ENCODE measurements at regions not wholly inside any gene's neighbourhood (a gene's known extent, or its start where the extent isn't known, plus 50 kb on each side); places are given as distances from the start of the nearest gene placed in this dataset.

- WGBS, 2 donors: 47 to 77% methylated on average over 2 of the region's 2 CpGs
- H3K4me3 ChIP-seq: no peak overlapping the region
- H3K9me3 ChIP-seq (ENCODE audit: control insufficient read depth in 4 of 4, insufficient read depth in 3 of 4, low read length in 3 of 4): peaks cover 0 to 3% (median 0%) of the 10 kb centered on the region in 4 donors
- H3K27ac ChIP-seq (ENCODE audit: low read depth in 1 of 2, low read length in 1 of 2): no peak overlapping the region
- peaks cover 0 to 11% (median 5%) of the 10 kb centered on the region in 5 donors for H3K4me1 ChIP-seq (ENCODE audit: control insufficient read depth in 5 of 5, insufficient read depth in 5 of 5, low read length in 5 of 5)
- no peaks in the 10 kb centered on the region for H3K27me3 ChIP-seq (ENCODE audit: control insufficient read depth in 3 of 3, insufficient read depth in 3 of 3, low read length in 2 of 3)
- ATAC-seq (ENCODE audit: insufficient read depth, low FRiP score): no peak
- H3K9ac ChIP-seq (ENCODE audit: insufficient read depth in 1 of 2, low read length in 2 of 2): no peak overlapping the region
- peak in 1 of 3 donors; percentile 7 for DNase-seq
- TF ChIP-seq, protein P1, sequence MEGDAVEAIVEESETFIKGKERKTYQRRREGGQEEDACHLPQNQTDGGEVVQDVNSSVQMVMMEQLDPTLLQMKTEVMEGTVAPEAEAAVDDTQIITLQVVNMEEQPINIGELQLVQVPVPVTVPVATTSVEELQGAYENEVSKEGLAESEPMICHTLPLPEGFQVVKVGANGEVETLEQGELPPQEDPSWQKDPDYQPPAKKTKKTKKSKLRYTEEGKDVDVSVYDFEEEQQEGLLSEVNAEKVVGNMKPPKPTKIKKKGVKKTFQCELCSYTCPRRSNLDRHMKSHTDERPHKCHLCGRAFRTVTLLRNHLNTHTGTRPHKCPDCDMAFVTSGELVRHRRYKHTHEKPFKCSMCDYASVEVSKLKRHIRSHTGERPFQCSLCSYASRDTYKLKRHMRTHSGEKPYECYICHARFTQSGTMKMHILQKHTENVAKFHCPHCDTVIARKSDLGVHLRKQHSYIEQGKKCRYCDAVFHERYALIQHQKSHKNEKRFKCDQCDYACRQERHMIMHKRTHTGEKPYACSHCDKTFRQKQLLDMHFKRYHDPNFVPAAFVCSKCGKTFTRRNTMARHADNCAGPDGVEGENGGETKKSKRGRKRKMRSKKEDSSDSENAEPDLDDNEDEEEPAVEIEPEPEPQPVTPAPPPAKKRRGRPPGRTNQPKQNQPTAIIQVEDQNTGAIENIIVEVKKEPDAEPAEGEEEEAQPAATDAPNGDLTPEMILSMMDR (IDR thresholded peaks at IDR 0.05; ENCODE audit: control extremely low read depth, extremely low read depth): no peak
- H3K36me3 ChIP-seq (ENCODE audit: control insufficient read depth in 4 of 4, insufficient read depth in 4 of 4, low read length in 4 of 4): no peaks in the 10 kb centered on the region
Measured at GRCh38 chr1:193850745-193851144, 664.3 kb upstream of the B3GALT2 start.

DNA sequence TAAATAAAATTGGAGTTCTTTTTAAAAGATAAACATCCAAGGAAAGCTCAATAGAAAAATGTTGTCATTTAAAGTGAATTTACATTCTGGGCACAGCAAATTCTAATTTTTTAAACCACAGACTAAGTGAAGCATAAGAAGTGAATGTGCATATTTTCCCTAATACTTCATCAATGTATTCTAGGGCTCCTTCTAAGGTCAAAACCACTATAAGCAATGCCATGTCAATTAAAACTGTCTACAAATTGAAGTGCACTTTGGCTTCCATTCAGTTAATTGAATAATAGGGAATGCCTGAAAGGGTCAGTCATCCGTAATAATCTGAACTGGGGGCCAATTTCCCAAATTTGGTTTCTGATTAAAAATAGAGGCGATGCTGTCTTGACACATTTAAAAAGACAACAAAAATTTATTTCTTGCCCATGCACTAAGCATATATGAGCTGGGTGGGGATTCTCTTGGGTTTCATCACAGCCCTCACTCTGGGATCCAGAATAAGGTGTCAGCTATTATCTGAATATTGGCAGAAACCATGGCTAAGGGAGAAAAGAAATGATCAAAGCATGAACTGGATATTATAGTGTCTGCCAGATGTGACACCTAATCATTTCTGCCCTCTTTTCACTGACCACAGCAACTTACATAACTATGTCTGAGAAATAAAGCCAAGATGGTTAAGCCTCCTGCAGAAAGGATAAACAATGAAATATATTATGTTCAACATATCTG, 660.6 kb upstream of the B3GALT2 start:
- Histone ChIP-seq H3K4me3 (no peak overlapping the region), H3K9me3 (ENCODE audit: control insufficient read depth in 4 of 4, insufficient read depth in 3 of 4, low read length in 3 of 4) (no peaks in the 10 kb centered on the region), H3K27me3 (ENCODE audit: control insufficient read depth in 3 of 3, insufficient read depth in 3 of 3, low read length in 2 of 3) (no peaks in the 10 kb centered on the region), H3K36me3 (ENCODE audit: control insufficient read depth in 4 of 4, insufficient read depth in 4 of 4, low read length in 4 of 4) (no peaks in the 10 kb centered on the region), H3K27ac (ENCODE audit: low read depth in 1 of 2, low read length in 1 of 2) (no peak overlapping the region), H3K4me1 (ENCODE audit: control insufficient read depth in 5 of 5, insufficient read depth in 5 of 5, low read length in 5 of 5) (peaks cover 0 to 11% (median 5%) of the 10 kb centered on the region in 5 donors), H3K9ac (ENCODE audit: insufficient read depth in 1 of 2, low read length in 2 of 2) (no peak overlapping the region)
- TF ChIP-seq, protein P1 (IDR thresholded peaks at IDR 0.05; ENCODE audit: control extremely low read depth, extremely low read depth): no peak
- DNase-seq (peak; percentile 67 to 99 (median 98)), ATAC-seq (ENCODE audit: insufficient read depth, low FRiP score) (no peak)
- WGBS, 2 donors: 70 to 87% methylated on average over 2 of the region's 2 CpGs

GRCh38 chr1:193846411-193846810, 660.0 kb upstream of the B3GALT2 start:
- no peaks in the 10 kb centered on the region for H3K36me3 ChIP-seq (ENCODE audit: control insufficient read depth in 4 of 4, insufficient read depth in 4 of 4, low read length in 4 of 4)
- no peaks in the 10 kb centered on the region for H3K27me3 ChIP-seq (ENCODE audit: control insufficient read depth in 3 of 3, insufficient read depth in 3 of 3, low read length in 2 of 3)
- DNase-seq (peak in 1 of 3 donors; percentile 25), ATAC-seq (ENCODE audit: insufficient read depth, low FRiP score) (no peak)
- peaks cover 0 to 11% (median 5%) of the 10 kb centered on the region in 5 donors for H3K4me1 ChIP-seq (ENCODE audit: control insufficient read depth in 5 of 5, insufficient read depth in 5 of 5, low read length in 5 of 5)
- no peak overlapping the region for H3K4me3 ChIP-seq
- 67 to 75% methylated on average over 3 of the region's 3 CpGs for WGBS, 2 donors
- H3K9ac ChIP-seq (ENCODE audit: insufficient read depth in 1 of 2, low read length in 2 of 2): no peak overlapping the region
- no peak overlapping the region for H3K27ac ChIP-seq (ENCODE audit: low read depth in 1 of 2, low read length in 1 of 2)
- no peaks in the 10 kb centered on the region for H3K9me3 ChIP-seq (ENCODE audit: control insufficient read depth in 4 of 4, insufficient read depth in 3 of 4, low read length in 3 of 4)
- TF ChIP-seq, protein P1 (IDR thresholded peaks at IDR 0.05; ENCODE audit: control extremely low read depth, extremely low read depth): no peak

All from lung (tissue), 11 donors.